ENCODE measurements at regions not wholly inside any gene's neighbourhood (a gene's known extent, or its start where the extent isn't known, plus 50 kb on each side); places are given as distances from the start of the nearest gene placed in this dataset.

DNA sequence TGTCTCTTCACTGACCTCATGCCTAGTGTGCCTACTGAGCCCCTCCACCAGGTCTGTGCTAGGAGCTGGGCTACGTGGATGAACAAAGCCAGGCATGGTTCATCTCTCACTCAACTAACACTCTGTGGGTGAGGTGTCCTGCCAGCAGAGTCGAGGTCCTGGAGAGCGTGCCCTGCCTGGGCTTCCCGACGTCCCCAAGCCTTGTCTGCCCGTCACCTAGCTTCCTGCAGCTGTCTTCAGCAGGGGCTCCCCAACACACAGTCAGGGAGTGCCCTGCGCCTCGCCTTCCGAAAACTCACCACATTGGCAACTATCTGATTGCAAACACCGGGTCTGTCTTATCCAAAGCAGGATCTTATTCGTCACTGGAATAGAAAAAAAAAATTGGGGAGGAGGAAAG is 167.5 kb upstream of the ZC3H12A start:
- H3K4me3 Mint-ChIP-seq: no peak overlapping the region
- H3K27me3 Mint-ChIP-seq: peaks cover 3% of the 10 kb centered on the region
- TF ChIP-seq, protein P1, sequence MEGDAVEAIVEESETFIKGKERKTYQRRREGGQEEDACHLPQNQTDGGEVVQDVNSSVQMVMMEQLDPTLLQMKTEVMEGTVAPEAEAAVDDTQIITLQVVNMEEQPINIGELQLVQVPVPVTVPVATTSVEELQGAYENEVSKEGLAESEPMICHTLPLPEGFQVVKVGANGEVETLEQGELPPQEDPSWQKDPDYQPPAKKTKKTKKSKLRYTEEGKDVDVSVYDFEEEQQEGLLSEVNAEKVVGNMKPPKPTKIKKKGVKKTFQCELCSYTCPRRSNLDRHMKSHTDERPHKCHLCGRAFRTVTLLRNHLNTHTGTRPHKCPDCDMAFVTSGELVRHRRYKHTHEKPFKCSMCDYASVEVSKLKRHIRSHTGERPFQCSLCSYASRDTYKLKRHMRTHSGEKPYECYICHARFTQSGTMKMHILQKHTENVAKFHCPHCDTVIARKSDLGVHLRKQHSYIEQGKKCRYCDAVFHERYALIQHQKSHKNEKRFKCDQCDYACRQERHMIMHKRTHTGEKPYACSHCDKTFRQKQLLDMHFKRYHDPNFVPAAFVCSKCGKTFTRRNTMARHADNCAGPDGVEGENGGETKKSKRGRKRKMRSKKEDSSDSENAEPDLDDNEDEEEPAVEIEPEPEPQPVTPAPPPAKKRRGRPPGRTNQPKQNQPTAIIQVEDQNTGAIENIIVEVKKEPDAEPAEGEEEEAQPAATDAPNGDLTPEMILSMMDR (IDR thresholded peaks at IDR 0.05): no peak
- H3K9me3 Mint-ChIP-seq: no peaks in the 10 kb centered on the region
- no peak overlapping the region for H3K27ac Mint-ChIP-seq
- no peak for DNase-seq
- H3K36me3 Mint-ChIP-seq (ENCODE audit: low read depth): no peaks in the 10 kb centered on the region
- intact Hi-C loops (cut with micrococcal nuclease): no loop called here
- ChIA-PET CTCF (no interaction called here), POLR2A (interaction anchor here (0.7 kb wide), 1 partner anchor 280 kb away, joined by 3 read pairs; no protein-coding TSS in a partner anchor)
- ATAC-seq: no peak
- no peaks in the 10 kb centered on the region for H3K4me1 Mint-ChIP-seq (ENCODE audit: low read depth)

DNA sequence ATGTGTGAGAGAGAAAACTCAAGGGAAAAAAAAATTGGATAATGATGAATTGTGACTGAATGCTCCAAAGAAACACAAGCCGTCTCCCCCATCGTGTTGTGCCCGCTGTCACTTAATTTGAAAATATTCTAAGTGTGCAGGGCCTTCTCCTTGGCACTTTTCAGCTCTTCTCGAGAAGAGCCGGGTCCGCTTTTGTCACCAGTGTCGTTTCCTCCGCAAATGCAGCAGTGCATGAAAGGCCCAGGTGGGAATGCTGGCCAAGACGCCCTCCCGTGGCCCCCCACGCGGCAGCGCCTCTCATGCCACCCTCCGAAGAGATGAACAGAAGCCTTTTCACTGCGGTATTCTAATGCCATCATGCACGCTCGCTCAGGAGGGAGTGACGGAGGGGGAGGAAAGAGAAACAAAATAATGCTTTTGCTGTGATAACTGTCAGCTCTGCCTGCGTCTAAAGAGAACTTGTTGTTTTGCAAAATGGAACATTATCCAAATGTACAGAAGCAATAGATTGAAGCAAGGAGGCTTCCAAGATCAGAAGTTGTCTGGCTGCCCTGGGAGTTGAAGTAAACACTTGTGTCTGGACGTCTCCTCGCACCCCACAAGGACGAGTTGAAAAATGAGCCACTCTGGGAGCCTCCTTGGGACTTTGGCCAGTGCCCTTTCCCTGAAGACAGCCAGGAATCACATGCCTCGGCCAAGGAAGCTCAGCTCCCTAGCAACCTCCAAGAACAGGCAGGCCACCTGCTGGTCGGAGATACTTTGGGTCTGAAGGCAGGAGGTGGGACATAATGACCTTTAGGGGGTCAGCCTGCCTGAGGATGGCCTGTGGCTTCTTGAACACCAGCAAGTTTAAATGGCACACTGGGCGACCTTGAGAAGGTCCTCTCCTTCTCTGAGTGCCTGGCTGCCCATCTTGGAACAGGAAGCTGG is 166.1 kb upstream of the ZC3H12A start:
- ATAC-seq (no peak), DNase-seq (no peak)
- intact Hi-C loops (cut with micrococcal nuclease): no loop called here
- Mint-ChIP-seq H3K4me1 (ENCODE audit: low read depth) (no peaks in the 10 kb centered on the region), H3K4me3 (no peak overlapping the region), H3K36me3 (ENCODE audit: low read depth) (no peaks in the 10 kb centered on the region), H3K27ac (no peak overlapping the region), H3K27me3 (peaks cover 5% of the 10 kb centered on the region), H3K9me3 (no peaks in the 10 kb centered on the region)
- CTCF ChIA-PET: no interaction called here
- POLR2A ChIA-PET: no interaction called here
- TF ChIP-seq, protein P1 (IDR thresholded peaks at IDR 0.05): no peak

DNA sequence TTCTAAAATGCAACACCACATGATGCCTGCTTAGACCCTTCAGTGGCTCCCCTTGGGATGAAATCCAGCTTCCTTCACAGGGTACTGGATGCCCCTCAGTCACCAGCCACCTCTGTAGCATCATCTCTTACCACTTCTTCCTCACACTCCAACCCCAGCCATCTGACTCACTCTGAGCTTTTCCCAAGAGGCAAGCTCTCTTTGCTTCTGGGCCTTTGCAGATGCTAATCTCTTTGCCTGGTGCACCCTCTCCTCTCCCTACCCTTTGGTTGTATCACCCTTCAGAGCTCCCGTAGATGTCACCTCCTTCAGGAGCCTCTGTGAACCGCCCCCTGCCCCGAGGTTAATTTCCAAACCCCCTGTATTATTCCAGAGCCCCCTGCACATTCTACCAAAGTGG is 164.8 kb upstream of the ZC3H12A start:
- DNase-seq (no peak), ATAC-seq (no peak)
- TF ChIP-seq, protein P1 (IDR thresholded peaks at IDR 0.05): no peak
- intact Hi-C loops (cut with micrococcal nuclease): no loop called here
- Mint-ChIP-seq H3K36me3 (ENCODE audit: low read depth) (no peaks in the 10 kb centered on the region), H3K4me1 (ENCODE audit: low read depth) (no peaks in the 10 kb centered on the region), H3K9me3 (no peaks in the 10 kb centered on the region), H3K27me3 (peaks cover 12% of the 10 kb centered on the region), H3K27ac (no peak overlapping the region), H3K4me3 (no peak overlapping the region)
- ChIA-PET POLR2A (no interaction called here), CTCF (no interaction called here)

DNA sequence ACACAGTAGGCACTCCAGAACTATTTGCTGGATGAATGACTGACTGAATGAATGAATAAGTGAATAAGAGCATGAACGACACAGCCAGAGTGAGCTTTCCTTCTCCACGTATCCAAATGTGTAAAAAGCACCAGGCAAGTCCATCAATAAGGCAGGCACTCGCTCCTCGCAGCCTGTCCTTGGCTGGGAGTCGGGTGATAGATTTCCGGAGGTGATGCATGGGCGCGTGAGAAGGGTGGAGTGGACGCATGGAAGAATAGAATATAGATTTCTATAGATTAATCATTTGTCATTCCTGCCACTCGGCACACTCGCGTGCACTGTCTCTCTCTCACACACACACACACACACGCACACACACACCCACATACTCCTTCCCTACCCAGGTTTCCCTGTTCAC is 164.3 kb upstream of the ZC3H12A start:
- no peak overlapping the region for H3K27ac Mint-ChIP-seq
- peaks cover 16% of the 10 kb centered on the region for H3K27me3 Mint-ChIP-seq
- intact Hi-C loops (cut with micrococcal nuclease): no loop called here
- no peaks in the 10 kb centered on the region for H3K9me3 Mint-ChIP-seq
- H3K4me3 Mint-ChIP-seq: no peak overlapping the region
- no peak for DNase-seq
- no peaks in the 10 kb centered on the region for H3K4me1 Mint-ChIP-seq (ENCODE audit: low read depth)
- ChIA-PET CTCF (no interaction called here), POLR2A (no interaction called here)
- H3K36me3 Mint-ChIP-seq (ENCODE audit: low read depth): no peaks in the 10 kb centered on the region
- TF ChIP-seq, protein P1 (IDR thresholded peaks at IDR 0.05): no peak
- ATAC-seq: no peak

DNA sequence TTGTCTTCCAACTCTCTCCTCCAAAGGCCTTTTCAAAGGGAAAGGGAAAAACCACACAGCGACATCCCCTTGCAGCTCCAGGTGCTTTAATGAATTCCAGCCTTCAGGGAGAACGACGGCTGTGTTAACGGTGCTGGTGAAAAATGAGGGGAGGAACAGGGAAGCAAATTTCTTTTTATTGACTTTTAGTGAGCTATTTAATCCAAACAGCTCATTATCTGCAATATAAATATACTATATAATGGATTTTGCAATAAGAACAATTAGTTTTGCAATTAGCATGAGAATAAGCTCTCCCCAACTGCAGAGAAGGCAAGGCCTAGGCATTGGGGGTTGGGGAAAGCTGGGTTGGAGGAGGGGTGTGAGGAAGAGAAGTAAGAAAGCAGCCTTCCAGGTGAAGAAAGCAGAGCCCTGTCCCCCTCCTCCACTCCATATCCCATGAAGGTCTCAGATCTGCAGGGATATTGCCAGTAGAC is 159.0 kb upstream of the ZC3H12A start:
- H3K4me3 Mint-ChIP-seq: no peak overlapping the region
- intact Hi-C loops (cut with micrococcal nuclease): no loop called here
- no peaks in the 10 kb centered on the region for H3K36me3 Mint-ChIP-seq (ENCODE audit: low read depth)
- DNase-seq (no peak), ATAC-seq (no peak)
- CTCF ChIA-PET: interaction anchor here (1.2 kb wide), 1 partner anchor 13 kb away, joined by 3 read pairs; no protein-coding TSS in a partner anchor
- H3K4me1 Mint-ChIP-seq (ENCODE audit: low read depth): no peaks in the 10 kb centered on the region
- H3K27ac Mint-ChIP-seq: no peak overlapping the region
- POLR2A ChIA-PET: no interaction called here
- peaks cover 49% of the 10 kb centered on the region for H3K27me3 Mint-ChIP-seq
- TF ChIP-seq, protein P1 (IDR thresholded peaks at IDR 0.05): no peak
- H3K9me3 Mint-ChIP-seq: no peaks in the 10 kb centered on the region
